ENCODE measurements at regions not wholly inside any gene's neighbourhood (a gene's known extent, or its start where the extent isn't known, plus 50 kb on each side); places are given as distances from the start of the nearest gene placed in this dataset.

- H3K27ac ChIP-seq, result no peak overlapping the region
- DNase-seq (ENCODE audit: low read depth, low spot score), result no peak
These were observed 448.0 kb upstream of the SEMA3A start for GRCh38 chr7:84642611-84643010.

- no peak overlapping the region for H3K27ac ChIP-seq
- no peak for DNase-seq (ENCODE audit: low read depth, low spot score)
These were observed 446.0 kb upstream of the SEMA3A start for GRCh38 chr7:84640637-84641036.

GRCh38 chr7:84638339-84638697, 443.7 kb upstream of the SEMA3A start:
- H3K27ac ChIP-seq, result peak overlapping the region; percentile 78
- DNase-seq (ENCODE audit: low read depth, low spot score), result no peak

GRCh38 chr7:84637568-84638338, 443.2 kb upstream of the SEMA3A start:
- DNase-seq (ENCODE audit: low read depth, low spot score), result peak; percentile 33
- peak overlapping the region; percentile 78 for H3K27ac ChIP-seq

GRCh38 chr7:84631913-84632312, 437.3 kb upstream of the SEMA3A start:
- H3K27ac ChIP-seq, result no peak overlapping the region
- DNase-seq (ENCODE audit: low read depth, low spot score), result no peak

GRCh38 chr7:84629640-84630318, 435.2 kb upstream of the SEMA3A start:
- no peak for DNase-seq (ENCODE audit: low read depth, low spot score)
- no peak overlapping the region for H3K27ac ChIP-seq

- no peak for DNase-seq (ENCODE audit: low read depth, low spot score)
- H3K27ac ChIP-seq, result no peak overlapping the region
These were observed 434.6 kb upstream of the SEMA3A start for GRCh38 chr7:84629216-84629615.

- H3K27ac ChIP-seq, result no peak overlapping the region
- DNase-seq (ENCODE audit: low read depth, low spot score), result no peak
These were observed 432.7 kb upstream of the SEMA3A start for GRCh38 chr7:84627250-84627649.

GRCh38 chr7:84624927-84625326, 430.3 kb upstream of the SEMA3A start:
- no peak overlapping the region for H3K27ac ChIP-seq
- no peak for DNase-seq (ENCODE audit: low read depth, low spot score)

- no peak for DNase-seq (ENCODE audit: low read depth, low spot score)
- H3K27ac ChIP-seq, result no peak overlapping the region
These were observed 429.9 kb upstream of the SEMA3A start for GRCh38 chr7:84624527-84624926.

GRCh38 chr7:84617265-84618030, 422.9 kb upstream of the SEMA3A start:
- H3K27ac ChIP-seq, result no peak overlapping the region
- DNase-seq (ENCODE audit: low read depth, low spot score), result no peak

GRCh38 chr7:84614821-84615501, 420.4 kb upstream of the SEMA3A start:
- no peak for DNase-seq (ENCODE audit: low read depth, low spot score)
- no peak overlapping the region for H3K27ac ChIP-seq

GRCh38 chr7:84612981-84613681, 418.5 kb upstream of the SEMA3A start:
- no peak for DNase-seq (ENCODE audit: low read depth, low spot score)
- no peak overlapping the region for H3K27ac ChIP-seq

- H3K27ac ChIP-seq, result no peak overlapping the region
- no peak for DNase-seq (ENCODE audit: low read depth, low spot score)
These were observed 416.8 kb upstream of the SEMA3A start for GRCh38 chr7:84611391-84611790.

- no peak overlapping the region for H3K27ac ChIP-seq
- DNase-seq (ENCODE audit: low read depth, low spot score), result no peak
These were observed 415.8 kb upstream of the SEMA3A start for GRCh38 chr7:84610390-84610789.

- DNase-seq (ENCODE audit: low read depth, low spot score), result no peak
- H3K27ac ChIP-seq, result no peak overlapping the region
These were observed 410.7 kb upstream of the SEMA3A start for GRCh38 chr7:84605301-84605700.

GRCh38 chr7:84603545-84603944, 409.0 kb upstream of the SEMA3A start:
- DNase-seq (ENCODE audit: low read depth, low spot score), result no peak
- no peak overlapping the region for H3K27ac ChIP-seq

- DNase-seq (ENCODE audit: low read depth, low spot score), result no peak
- no peak overlapping the region for H3K27ac ChIP-seq
These were observed 400.4 kb upstream of the SEMA3A start for GRCh38 chr7:84595026-84595425.

GRCh38 chr7:84591897-84592296, 397.3 kb upstream of the SEMA3A start:
- DNase-seq (ENCODE audit: low read depth, low spot score), result no peak
- no peak overlapping the region for H3K27ac ChIP-seq

GRCh38 chr7:84589012-84589411, 394.4 kb upstream of the SEMA3A start:
- peak overlapping the region; percentile 29 for H3K27ac ChIP-seq
- peak; percentile 43 for DNase-seq (ENCODE audit: low read depth, low spot score)
